HG02885 (cell line): ENCODE measurements at regions not wholly inside any gene's neighbourhood (a gene's known extent, or its start where the extent isn't known, plus 50 kb on each side); places are given as distances from the start of the nearest gene placed in this dataset.

Experiments used
- ATAC-seq: cut with Tn5 transposase; IDR thresholded peaks from one replicate; pipeline ENCODE4 v1.9.1; 2021; ENCODE audit warnings: mild to moderate bottlenecking; ENCODE audit not compliant: unreplicated experiment, poor library complexity

GRCh38 chr2:12096788-12097449 lies 350.5 kb downstream of the LPIN1 start:
- no peak for ATAC-seq

- no peak for ATAC-seq
Observed at GRCh38 chr2:12097859-12098258, 351.4 kb downstream of the LPIN1 start.

DNA sequence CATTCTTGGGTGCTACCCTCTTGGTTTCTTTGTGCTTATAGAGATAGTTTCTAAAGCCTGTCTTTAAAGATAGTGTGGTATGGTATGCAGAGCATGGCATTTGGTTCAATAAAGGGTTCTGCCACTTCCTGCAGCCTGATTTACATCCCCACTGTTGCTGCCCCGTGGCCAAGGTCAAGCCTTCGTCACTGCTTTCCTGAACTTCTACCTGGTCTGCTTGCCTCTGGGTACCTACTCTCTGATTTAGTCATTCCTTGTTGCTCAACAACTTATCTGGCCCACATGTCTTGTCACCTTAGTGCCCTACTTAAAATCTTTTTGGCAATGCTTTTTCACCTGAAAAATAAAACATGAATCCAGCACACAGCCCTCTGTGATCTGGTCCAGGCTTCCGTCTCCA lies 352.9 kb downstream of the LPIN1 start:
- no peak for ATAC-seq

DNA sequence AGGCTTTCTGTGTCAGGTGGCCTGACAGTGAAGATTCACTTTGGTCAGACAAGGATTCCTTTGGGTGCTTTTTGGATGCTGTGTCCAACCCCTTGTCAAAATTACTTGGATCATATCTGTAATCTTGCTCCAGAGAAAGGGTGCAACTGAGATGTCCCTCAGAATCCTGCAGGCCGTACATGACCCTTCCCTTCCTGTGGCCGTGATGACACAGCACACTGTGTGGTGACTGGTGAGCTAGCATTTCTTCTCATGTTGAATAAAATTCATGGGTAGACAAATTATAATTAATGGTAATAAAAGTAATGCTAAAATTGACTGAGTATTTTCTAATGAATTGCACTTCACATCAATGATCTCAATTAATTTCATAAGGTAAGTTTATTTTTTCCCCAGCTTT lies 356.2 kb downstream of the LPIN1 start:
- ATAC-seq, result no peak

DNA sequence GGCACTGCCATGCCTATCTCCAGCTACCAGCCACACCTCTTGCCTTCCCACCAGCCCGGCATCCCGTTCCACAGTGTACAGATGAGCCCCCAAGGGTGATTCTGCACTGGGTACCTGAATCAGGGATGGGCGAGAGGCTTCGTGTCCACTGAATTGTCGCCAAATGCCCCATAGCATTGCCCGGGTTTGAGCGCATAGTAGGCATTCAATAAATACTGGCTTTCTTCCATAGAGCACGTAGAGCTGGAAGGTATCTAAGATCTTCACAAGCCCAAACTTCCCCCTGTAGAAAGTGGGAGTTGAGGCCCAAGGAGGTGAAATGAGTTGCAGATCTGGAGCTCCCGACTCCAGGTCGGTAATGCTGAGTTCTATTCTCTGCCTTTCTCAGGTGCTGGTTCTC lies 358.7 kb downstream of the LPIN1 start:
- ATAC-seq, result no peak

GRCh38 chr2:12106440-12107080 lies 360.1 kb downstream of the LPIN1 start:
- ATAC-seq, result peak; percentile 72

- ATAC-seq, result no peak
Observed at GRCh38 chr2:12107321-12107720, 360.9 kb downstream of the LPIN1 start.

DNA sequence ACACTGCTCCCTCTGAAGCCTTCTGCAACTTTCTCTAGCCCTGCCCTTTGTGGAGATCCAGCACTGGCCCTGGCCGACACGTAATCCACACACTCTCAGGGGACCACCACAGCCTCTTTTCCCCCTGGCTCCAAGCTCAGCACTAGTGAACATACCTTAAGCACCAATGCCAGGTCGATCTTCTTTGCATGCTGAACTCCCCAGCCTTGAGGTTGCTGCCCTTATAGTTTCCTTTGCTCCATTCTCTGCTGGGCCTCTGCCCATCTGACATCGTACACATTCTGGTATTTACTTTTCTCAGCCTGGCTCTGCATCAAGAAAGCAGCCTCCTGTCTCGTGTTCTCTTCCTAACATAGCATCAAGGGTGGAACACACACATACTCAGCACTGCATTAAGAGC lies 361.5 kb downstream of the LPIN1 start:
- no peak for ATAC-seq

GRCh38 chr2:12109363-12110017 lies 363.1 kb downstream of the LPIN1 start:
- no peak for ATAC-seq

DNA sequence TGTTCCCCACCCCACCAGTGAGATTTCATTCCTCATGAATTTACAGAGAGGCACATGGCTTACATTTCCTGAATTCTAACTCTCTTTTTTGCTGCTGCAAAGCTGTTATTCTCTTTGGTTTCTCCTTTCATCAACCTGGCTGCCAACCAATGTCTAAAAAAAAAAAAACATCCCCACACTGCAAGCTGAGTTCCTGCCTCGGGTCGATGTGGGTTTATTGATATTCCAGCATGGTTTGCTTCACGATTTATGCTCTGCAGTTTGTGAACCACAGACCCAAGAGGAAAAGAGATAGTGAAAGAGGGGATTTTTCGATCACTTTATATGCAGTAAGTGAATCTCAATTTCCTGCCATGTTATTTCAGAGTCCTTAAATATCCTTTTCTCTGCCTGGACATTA lies 363.6 kb downstream of the LPIN1 start:
- ATAC-seq, result no peak

DNA sequence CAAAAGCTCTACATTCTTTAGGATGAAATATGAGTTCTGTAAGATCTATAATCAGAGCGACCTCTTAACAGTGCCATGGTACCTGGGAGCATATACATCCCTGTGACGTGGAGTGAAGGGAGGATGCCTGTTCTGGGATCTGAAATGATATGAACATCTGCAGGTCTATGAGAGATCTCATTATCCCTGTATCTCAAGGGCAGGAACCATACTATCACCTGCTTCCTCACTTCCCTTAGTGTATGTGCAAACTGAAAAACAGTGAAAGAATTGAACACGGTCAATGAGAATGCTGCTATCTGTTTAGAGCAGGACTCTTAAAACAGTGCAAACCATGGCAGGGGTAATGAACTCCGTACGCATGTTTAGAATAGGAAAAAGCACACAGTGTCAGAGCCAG lies 364.0 kb downstream of the LPIN1 start:
- ATAC-seq, result no peak

DNA sequence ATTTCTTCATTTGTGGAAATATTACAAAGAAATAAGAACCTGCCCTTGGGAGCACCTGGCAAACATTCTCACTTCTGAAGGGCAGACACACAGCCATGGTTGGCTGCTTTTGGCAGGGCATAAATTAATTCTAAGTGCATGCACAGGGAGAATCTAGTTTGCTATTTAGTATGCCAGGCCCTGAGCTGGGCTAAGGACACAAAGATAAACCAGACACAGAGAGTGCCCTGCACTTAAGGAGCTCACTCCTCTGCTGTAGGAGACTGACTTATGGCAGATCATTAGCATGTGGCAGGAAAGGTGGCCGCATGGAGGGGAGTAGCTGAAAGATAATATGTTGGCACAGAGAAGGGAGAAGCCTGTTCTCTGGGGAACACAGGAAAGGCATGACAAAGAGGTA lies 367.0 kb downstream of the LPIN1 start:
- no peak for ATAC-seq

DNA sequence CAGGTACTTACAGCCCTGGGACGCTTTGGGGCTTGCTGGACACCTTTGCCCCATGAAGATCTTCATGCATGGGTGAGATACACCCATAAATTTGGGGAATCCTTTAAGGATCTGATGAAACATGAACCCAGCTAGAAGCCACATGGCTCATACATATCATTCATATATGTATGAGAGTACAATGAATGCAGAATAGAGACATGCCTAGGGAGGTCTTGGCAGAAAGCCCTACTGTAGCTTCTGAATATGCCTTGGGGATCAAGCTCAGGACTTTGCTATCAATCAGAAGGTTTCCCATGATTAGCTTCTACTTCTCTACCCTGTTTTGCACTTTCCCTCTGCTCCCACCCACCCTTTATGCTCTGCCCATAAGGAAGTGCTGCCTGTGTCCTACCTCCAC lies 368.4 kb downstream of the LPIN1 start:
- ATAC-seq, result no peak

- ATAC-seq, result peak; percentile 82
Observed at GRCh38 chr2:12116228-12116750, 369.9 kb downstream of the LPIN1 start.

DNA sequence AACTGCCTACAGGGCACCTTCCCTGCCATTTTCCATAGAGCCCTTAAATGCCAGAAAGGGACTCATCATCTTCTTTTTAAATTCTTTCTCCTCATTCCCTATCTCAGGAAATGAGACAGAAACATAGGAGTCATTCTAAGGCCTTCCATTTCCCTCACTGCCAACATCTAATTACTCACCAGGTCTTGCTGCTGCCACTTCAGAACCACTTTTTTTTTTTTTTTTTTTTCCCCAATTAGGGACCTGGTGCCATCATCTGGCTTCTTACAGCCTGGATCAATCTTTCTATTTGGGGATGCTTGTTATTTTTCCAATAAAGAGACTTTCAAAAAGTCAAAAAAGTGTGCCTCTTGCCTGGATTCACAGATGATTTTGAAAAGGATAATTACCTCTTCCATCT lies 373.4 kb downstream of the LPIN1 start:
- ATAC-seq, result no peak

- no peak for ATAC-seq
Observed at GRCh38 chr2:12120281-12121150, 374.1 kb downstream of the LPIN1 start.

- no peak for ATAC-seq
Observed at GRCh38 chr2:12124790-12125189, 378.4 kb downstream of the LPIN1 start.

DNA sequence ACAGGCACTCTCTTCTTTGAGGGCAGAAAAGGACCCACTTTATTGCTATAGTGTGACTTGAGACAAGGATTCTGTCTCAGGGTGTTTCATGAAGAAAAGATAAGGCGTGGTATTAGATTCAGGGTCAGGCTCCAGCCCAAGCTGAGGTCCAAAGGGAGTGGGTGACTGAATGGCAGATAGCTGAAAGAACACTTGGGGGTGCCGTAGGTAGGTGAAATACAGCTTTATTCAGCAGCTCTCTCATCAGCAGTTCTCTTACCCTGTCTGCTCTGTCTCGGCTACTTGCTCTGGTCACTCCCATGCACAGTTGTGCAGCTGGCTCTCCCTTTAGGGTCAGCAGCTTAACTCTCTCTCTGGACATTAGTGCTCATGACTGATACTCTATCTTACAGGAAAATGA lies 379.9 kb downstream of the LPIN1 start:
- ATAC-seq, result no peak

DNA sequence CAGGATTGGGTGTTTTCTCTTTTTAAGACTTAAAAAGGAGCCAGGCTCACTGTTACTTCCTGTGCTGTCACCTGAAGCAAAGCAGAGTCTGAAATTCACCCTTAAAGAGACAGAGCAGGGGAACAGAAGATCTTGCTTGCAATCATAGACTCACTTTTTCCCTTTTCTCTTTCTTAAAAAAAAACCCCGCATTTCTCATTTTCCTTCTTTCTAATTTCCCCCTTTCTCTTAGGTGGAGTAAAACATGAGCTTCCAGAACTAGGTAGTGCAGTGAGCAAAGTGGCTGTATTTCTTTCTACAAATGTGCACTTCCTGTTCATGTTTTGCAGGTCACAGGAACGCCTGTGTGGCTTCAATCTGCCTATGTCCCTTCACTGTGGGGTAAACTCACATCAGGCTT lies 381.2 kb downstream of the LPIN1 start:
- ATAC-seq, result peak; percentile 62

DNA sequence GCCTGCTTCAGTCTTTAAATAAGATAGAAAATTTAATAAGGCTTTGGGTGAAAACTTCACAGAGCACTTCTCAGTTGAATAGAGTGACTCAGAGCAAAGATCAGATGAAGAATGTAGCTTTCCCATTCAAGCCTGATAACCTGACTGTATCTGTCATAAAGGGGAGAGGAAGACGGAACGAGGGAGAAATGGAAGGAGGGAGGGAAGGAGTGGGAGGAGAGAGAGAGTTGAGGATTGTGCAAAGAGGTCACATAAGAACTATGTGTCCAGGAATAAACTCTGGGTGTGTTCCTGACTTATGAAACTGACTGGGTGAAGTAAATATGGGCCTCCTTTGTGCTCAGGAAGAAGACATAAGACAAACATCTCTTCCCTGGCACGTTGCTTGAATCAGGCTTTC lies 385.5 kb downstream of the LPIN1 start:
- no peak for ATAC-seq
